Fibroblast of peridontal ligament (primary cell): ENCODE measurements at regions not wholly inside any gene's neighbourhood (a gene's known extent, or its start where the extent isn't known, plus 50 kb on each side); places are given as distances from the start of the nearest gene placed in this dataset.
"Not testable (repeated sequence)": the region's sequence is repeated elsewhere in the genome, so short reads cannot be mapped to it uniquely, and the experiment has no call there.

Experiments used
- DNase-seq: peaks from one replicate; pipeline ENCODE4 v3.0.0-alpha.2; 2010; ENCODE audit errors: extremely low read depth

DNA sequence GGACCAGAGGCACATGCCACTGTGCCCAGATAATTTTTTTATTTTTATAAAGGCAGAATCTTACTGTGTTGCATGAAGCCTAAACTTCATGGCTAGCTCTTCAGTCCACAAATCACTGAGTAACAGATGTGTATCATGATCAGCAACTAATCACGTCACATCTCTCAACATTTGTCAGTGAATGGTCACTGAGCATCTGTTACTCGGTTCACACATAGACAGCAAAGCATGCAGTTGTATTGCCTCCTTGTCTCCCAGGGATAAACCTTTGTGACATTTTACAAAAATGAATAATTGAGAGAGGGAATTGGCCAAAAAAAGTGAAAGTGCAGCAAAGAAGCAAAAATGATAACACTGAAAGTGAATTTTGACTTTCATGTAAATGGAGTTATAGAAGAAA lies 85.9 kb upstream of the BTG1 start:
- not testable (repeated sequence) for DNase-seq

DNA sequence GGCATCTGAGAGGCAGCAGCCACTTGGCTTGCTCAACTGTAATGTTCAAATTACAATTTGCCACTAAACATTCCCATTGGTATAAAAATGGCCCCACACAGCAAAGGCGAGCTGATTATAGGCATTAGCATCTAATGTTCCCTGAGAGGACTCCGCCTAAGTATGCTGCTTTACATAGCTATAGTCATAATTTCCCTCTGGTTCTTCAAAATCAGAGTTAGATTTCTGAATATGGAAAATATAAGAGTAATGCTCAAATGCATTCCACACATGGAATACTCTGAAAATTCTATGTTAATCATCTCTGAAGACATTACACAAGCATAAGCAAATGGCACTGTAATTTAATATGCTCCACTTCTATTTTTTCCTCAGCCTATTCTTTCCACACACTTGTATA lies 83.7 kb upstream of the BTG1 start:
- peak; percentile 38 for DNase-seq

DNA sequence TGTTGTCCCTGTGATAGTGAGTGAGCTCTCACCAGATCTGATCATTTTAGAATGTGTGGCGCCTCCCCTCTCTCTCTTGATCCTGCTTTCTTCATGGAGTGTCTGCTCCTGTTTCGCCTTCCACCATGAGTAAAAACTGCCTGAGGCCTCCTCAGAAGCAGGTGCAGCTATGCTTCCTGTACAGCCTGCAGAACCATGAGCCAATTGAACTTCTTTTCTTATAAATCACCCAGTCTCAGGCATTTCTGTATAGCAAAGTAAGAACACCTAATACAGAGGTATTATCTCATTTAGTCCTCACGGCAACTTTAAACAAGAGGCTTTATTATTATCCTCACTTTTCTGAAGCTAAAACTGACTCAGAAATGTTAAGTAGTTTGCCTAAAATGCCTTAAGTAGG lies 81.3 kb upstream of the BTG1 start:
- no peak for DNase-seq

DNA sequence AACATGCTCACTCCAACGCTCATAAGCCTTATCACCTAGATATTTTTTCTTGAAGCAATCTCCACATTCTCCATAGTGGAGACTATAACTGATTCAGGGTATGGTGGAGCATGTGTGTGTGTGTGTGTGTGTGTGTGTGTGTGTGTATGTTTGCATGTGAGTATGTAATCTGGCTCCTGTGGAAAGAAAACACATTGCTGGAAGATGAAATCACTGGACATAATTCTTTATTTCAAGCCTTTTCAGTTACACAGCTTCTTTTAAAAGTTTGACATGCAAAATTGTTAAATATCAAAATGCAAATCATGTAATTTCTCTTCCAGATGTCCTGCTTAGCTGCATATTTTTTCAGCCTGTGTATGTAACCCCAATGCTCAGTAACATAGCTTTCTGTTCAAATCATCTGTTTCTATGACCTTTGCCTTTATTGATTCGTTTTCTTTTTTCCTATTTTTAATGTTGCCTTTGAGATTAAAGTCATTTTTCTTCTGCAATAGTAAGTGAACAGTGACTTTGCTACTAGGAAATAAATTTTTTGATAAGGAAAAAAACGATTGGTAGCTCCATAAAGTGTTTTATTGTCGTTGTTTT lies 80.5 kb upstream of the BTG1 start:
- DNase-seq = peak; percentile 69

DNA sequence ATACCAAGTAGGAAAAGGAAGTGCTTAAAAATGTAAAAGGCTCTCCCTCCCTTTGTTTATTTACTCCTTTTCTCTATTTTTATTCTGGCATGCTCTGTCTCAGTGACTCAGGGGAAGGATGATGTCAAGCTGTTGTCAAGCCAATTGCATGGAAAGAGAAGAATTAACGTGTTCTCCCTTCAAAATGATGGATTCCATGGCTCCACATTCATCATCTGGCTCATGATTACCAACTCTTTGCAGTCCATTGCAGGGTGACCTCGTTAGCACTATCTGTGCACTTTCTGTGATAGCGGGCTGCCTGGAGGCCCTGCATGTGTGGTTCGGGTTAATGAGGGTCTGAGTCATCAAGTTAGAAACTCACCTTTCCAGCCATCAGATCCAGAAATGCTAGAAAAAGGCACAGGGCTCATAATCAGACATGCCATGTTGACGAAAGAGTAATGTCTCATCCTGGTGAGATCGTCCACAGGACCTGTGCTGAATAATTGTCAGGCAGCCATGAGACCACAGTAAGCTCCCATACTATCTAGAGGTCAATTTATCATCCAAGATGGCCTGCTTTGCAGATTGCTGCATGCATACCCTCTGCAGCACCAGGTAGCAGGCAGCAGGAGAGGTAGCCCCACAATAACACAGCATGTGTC lies 79.2 kb upstream of the BTG1 start:
- peak; percentile 79 for DNase-seq

DNA sequence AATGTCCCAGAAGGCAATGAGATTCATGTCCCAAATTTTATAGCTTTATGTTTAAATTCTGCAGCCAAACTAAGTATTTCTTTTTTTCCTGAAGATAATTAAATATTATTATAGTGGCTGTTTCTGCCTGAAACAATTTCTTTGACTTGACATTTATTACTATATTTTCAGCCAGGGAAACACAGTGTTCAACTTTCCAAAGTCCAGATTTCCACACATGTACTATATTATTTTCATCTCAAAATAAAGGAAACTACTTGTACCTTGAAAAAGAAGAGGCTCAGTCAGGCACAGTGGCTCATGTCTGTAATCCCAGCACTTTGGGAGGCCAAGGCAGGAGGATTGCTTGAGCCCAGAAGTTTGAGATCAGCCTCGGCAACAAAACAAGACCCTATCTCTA lies 77.8 kb upstream of the BTG1 start:
- no peak for DNase-seq

DNA sequence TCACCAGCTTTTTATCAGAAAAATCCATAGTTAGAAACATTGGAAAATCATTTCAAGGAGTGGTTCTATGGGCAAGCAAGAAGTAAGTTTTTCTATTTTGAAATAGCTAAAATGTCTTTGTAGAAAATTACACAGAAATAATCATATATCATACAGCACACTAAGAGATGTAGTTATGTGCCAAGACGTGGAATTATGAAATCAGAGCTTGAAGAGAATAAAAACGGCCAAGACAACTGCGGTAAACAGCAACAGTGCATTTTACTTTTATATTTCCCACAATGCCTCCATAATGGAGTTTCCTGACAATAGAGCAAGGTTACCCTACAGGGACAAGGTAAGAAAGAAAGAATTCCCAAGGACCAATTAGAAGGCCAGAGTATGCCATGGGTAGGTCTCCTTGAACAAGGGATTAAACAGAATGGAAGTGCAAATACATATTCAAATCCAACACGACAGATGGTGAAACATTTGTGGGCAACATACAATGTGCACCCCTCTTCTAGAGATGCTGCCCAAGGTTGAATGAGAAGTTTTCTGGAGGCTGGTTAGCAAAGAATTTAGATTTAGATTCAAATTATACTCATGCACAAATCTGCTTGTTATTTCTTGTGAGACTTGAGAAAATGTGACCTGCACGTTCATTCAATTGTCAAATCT lies 76.1 kb upstream of the BTG1 start:
- no peak for DNase-seq

DNA sequence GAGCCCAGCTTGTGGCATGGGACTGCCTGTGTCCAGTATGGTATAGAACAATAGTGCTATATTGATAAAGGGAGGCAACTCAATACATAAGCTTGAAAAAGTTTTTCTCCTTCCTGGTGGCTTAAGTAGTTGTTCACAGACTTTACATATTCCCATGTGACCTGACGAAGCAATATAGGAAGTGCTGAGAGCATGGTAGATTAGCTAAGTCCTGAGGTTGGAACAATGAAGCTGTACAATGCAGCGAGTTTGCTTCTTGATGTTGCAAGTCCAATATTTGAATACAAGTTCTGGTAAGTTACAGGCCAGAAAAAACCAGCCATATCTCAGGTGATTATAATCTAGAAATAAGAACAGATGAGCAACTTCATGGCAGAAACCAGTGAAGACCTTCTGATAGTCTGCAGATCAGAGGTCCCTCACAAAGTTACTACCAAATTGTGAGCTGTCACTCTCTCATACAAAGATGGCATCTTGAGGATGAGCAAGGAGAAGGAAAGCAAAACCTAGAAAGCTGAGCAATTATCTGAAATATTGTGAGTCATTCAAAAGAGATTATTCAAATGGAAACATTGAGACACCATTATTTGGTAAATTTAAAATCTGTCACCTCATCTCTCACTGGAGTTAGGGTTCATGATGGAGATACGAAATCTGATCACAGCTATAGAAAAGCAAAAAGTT lies 72.9 kb upstream of the BTG1 start:
- DNase-seq = no peak

DNA sequence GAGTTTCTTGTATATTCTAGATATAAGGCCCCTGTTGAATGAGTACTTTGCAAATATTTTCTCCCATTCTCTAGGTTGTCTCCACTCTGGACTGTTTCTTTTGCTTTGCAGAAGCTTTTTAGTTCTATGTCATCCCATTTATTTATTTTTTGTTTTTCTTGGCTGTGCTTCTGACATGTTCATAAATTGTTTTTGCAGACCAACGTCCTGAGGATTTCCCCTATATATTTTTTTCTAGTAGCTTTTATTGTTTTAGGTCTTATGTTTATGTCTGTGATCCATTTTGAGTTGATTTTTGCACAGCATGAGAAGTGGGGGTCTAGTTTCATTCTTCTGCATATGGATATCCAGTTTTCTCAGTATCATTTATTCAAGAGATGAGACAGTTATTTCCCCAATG lies 70.4 kb upstream of the BTG1 start:
- no peak for DNase-seq

DNA sequence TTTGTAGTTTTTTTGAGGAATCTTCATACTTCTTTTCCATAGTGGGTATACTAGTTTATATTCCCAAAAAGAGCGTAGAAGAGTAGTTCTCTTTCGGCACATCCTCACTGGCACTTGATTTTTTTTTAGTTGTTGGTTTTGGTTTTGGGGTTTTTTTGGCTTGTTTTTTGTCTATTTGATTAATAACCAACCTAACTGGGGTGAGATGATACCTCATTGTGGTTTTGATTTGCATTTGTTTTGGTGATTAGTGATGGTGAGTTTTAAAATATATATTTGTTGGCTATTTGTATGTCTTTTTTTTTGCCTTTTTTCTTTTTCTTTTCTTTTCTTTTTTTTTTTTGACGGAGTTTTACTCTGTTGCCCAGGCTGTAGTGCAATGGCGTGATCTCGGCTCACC lies 69.7 kb upstream of the BTG1 start:
- no peak for DNase-seq

DNA sequence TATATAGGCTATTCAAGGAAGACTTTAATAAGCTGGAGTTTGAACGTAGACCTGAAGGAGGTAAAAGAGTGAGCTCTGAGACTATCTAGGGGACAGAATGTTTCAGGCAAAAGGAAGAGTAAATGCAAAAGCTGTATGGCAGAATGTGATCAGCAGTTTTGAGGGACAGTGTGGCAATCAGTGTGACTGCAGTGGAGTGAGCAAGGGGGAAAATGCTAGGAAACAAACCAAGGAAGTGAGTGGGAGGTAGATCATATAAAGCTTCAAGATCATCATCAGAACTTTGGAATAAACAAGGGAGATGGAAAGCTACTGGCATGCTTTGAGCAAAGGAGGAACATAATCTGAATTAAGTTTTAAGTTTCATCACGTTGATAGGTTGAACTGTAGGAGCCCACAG lies 67.5 kb upstream of the BTG1 start:
- no peak for DNase-seq

DNA sequence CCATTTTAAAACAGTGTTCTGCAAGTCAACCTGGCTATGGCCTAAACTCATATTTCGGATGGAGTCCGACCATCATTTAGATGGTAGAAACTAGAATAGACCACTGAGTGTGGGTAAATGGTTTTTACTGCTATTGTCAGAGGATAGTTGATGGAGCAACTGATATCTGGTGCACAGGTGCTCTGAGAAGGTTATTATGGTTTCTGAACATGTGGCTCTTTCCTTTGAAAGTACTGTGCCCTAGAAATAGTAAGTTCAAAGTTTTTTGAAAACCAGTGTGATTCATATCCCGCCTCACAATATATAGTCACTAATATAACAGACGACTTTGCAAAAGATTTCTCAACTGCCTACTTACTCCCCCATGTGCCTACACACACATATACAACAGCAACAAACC lies 64.4 kb upstream of the BTG1 start:
- no peak for DNase-seq

DNA sequence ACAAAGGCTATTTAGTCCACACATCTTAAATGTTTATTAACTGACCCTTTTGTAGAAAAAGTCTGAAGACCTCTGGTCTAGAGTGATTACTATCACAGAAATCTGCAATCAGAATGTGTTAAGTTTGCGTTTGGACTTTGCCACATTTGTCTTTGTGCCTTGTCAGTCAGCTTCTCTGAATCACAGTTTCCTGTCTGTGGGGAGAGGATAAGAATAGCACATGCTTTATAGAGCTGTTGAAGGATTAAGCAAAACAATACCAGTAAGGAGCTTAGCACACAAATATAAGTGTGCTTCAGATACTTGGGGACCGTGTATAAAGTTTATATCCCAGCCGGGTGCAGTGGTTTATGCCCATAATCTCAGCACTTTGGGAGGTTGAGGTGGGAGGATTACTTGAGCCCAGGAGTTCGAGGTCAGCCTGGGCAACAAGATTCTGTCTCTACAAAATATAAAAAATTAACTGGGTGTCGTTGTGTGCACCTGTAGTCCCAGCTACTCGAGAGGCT lies 63.0 kb upstream of the BTG1 start:
- peak; percentile 25 for DNase-seq

DNA sequence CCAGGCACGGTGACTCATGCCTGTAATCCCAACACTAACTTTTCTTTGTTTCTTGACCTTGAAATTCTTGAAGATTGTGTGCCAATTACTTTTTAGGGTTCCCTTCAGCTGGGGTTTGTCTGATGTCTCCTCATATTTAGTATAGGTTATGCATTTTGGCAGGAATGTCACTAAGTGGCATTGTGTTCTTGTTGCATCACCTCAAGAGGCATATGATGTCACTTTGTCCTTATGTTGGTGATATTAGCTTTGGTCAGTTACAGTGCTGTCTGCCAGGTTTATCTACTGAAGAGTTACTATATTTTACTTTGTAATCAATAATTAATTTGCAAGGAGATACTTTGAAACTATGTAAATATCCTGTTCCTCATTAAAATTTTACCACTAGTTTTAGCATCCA lies 61.0 kb upstream of the BTG1 start:
- no peak for DNase-seq

DNA sequence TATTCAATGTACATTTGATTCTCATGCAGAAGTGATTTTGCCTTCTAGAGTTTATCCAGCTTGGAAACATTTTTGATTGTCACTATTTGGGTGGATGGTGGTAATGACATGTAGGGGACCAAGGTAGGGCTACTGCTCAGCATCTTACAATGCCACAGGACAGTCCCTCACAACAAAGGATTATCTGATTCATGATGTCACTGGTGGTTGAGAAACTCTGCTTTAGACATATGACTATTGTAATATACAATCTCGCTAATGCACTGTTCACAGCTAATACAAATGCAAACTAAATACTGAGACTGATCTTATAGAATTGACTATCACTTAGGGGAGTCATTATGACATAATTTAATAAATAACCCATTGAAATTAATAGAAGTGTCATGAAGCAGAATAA lies 60.4 kb upstream of the BTG1 start:
- DNase-seq = no peak

DNA sequence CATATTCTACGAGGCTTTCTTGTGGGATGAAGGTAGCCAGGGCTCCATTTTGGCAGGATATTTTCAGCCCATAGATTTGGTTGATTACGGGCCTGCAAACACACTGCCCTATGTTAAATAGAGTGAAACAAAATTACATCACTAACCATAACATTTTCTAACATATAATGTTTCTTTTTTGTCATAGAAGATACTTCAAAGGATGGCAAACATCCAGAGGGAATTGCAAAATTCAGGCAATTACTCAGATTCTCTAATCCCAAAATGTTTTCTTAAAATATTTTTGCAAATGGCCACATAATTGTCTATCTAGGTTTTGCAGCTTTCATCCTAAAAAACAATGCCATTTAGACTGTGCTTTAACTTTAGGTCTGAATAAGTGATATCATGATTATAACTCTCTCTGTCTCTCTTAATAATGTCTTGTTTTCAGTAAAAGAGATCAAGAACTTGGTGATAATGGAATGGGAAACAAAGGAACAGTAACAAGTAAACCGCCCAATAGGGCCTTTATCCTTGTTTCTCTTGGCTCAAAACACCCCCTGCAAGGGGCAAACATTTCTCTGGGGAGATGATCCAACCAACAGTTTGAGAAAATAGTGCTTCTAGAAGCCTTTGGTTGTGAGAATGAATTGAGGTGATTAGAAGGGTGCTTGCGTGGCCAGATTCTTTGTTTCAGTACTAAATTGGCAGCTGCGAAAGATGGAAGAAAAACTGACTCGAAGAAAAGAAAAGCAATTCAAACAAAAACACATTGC lies 54.4 kb upstream of the BTG1 start:
- peak; percentile 85 for DNase-seq

DNA sequence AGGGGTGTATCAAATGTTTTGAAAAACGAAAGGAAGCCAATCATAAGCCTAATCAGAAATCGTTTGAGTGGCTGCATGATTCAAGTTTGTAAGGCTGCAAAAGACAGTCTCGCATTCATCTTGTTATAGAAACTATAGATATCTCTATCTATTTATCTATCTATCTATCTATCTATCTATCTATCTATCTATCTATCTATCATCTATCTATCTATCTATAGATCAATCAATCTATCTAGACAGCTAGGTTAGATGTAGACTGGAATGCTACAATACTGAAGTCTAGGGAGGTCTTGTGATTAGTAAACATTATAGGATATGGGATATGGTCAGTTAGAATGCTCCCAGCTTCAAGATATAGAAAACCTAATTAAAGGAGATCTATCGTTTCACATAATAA lies 52.2 kb upstream of the BTG1 start:
- no peak for DNase-seq

DNA sequence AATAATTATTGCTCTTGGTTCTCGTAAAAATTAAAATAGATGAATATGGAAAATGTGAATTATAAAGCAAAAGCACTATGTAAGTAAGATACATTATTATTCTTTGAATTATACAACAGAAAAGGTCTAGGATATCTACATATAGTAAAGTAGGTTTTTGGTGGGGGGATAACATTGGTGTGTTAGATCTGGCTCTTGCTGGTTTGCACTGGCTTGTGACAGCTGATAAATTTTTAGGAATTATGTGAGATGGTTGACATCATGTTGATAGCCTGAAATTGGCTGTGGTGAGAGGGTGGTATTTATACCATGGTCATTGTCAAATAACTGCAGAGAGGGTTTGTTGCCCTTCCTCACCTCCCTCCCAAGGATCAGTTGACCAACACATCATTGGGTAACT lies 50.7 kb upstream of the BTG1 start:
- DNase-seq = no peak
